ENCODE measurements at regions not wholly inside any gene's neighbourhood (a gene's known extent, or its start where the extent isn't known, plus 50 kb on each side); places are given as distances from the start of the nearest gene placed in this dataset.
"Not testable (repeated sequence)": the region's sequence is repeated elsewhere in the genome, so short reads cannot be mapped to it uniquely, and the experiment has no call there.

- no peak overlapping the region for H3K4me3 ChIP-seq (ENCODE audit: low read depth, low read length)
- TF ChIP-seq, protein P1, sequence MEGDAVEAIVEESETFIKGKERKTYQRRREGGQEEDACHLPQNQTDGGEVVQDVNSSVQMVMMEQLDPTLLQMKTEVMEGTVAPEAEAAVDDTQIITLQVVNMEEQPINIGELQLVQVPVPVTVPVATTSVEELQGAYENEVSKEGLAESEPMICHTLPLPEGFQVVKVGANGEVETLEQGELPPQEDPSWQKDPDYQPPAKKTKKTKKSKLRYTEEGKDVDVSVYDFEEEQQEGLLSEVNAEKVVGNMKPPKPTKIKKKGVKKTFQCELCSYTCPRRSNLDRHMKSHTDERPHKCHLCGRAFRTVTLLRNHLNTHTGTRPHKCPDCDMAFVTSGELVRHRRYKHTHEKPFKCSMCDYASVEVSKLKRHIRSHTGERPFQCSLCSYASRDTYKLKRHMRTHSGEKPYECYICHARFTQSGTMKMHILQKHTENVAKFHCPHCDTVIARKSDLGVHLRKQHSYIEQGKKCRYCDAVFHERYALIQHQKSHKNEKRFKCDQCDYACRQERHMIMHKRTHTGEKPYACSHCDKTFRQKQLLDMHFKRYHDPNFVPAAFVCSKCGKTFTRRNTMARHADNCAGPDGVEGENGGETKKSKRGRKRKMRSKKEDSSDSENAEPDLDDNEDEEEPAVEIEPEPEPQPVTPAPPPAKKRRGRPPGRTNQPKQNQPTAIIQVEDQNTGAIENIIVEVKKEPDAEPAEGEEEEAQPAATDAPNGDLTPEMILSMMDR (IDR thresholded peaks at IDR 0.05; ENCODE audit: insufficient read depth, low read depth, low read length, missing control alignments), result no peak
- no peak for DNase-seq (ENCODE audit: low read depth)
Observed at GRCh38 chr22:44645531-44645930, 56.5 kb upstream of the PRR5 start.

DNA sequence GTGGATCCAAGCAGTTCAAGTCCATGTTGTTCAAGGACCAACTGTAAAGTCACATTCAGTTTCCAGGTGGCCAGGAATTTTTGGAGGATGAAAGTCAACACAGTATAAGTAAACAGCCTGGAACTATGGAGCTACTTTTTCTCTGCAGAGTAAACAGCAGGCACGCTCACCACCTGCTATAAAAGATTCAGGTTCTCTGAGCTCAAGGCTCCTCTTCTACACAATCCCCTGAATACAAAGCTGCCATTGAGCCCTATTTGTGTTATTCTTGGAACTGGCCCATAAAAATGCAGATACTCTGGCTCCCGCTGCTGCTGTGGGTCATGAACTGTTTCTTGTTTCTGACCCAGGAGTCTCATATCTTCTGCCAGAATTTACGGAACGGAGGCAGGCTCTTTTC lies 56.9 kb upstream of the PRR5 start:
- no peak for DNase-seq (ENCODE audit: low read depth)
- TF ChIP-seq, protein P1 (IDR thresholded peaks at IDR 0.05; ENCODE audit: insufficient read depth, low read depth, low read length, missing control alignments), result no peak
- H3K4me3 ChIP-seq (ENCODE audit: low read depth, low read length), result no peak overlapping the region

GRCh38 chr22:44643526-44644101 lies 58.4 kb upstream of the PRR5 start:
- not testable (repeated sequence) for H3K4me3 ChIP-seq (ENCODE audit: low read depth, low read length); DNase-seq (ENCODE audit: low read depth)

DNA sequence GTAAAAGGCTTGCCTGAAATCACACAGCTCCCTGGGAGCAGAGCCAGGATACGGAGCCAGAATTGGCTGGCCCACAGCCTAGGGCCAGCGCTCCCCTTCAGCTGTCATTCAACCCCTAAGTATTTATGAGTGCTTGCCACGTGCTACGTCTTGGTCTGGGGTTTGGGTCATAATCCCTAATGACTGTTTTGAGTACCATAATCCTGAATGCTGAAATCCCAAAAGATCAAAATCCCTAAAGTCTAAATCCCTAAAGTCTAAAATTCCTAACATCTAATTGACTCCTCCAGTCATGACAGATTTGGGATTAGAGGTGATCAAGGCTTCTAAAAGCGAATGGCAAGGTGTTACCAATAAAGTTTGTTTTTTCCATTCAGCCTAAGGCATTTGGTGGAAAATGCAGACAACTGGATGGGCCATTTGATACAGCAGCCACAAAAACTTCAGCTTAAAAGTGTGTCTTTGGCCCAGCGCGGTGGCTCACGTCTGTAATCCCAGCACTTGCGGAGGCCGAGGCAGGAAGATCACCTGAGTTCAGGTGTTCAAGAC lies 59.8 kb upstream of the PRR5 start:
- TF ChIP-seq, protein P1 (IDR thresholded peaks at IDR 0.05; ENCODE audit: insufficient read depth, low read depth, low read length, missing control alignments), result no peak
- H3K4me3 ChIP-seq (ENCODE audit: low read depth, low read length), result no peak overlapping the region
- DNase-seq (ENCODE audit: low read depth), result no peak

- TF ChIP-seq, protein P1 (IDR thresholded peaks at IDR 0.05; ENCODE audit: insufficient read depth, low read depth, low read length, missing control alignments), result no peak
- H3K4me3 ChIP-seq (ENCODE audit: low read depth, low read length), result no peak overlapping the region
- no peak for DNase-seq (ENCODE audit: low read depth)
Observed at GRCh38 chr22:44640618-44641155, 61.3 kb upstream of the PRR5 start.

- no peak for DNase-seq (ENCODE audit: low read depth)
- H3K4me3 ChIP-seq (ENCODE audit: low read depth, low read length), result no peak overlapping the region
- TF ChIP-seq, protein P1 (IDR thresholded peaks at IDR 0.05; ENCODE audit: insufficient read depth, low read depth, low read length, missing control alignments), result no peak
Observed at GRCh38 chr22:44639891-44640617, 62.0 kb upstream of the PRR5 start.

- H3K4me3 ChIP-seq (ENCODE audit: low read depth, low read length), result no peak overlapping the region
Observed at GRCh38 chr22:44638971-44639760, 62.8 kb upstream of the PRR5 start.

DNA sequence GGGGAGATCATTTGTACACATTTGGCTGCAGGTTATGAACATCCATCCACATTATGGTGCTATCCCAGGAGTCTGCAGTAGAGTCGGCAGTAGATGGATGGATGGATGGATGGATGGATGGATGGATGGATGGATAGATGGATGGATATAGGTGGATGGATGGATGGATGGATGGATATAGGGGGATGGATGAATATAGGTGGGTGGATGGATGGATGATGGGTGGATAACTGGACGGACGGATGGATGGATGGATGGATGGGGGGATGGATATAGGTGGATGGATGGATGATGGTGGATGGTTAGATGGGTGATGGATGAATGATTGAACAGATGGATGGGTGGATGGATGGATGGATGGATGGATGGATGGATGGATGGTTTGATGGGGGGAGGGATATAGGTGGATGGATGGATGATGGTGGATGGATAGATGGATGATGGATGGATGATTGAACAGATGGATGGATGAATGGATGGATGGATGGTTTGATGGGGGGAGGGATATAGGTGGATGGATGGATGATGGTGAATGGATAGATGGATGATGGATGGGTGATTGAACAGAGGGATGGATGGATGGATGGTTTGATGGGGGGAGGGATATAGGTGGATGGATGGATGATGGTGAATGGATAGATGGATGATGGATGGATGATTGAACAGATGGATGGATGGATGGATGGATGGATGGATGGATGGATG lies 65.3 kb upstream of the PRR5 start:
- not testable (repeated sequence) for DNase-seq (ENCODE audit: low read depth)

More at GRCh38 chr22:44638971-44639760, 62.8 kb upstream of the PRR5 start:
- DNase-seq (ENCODE audit: low read depth), result no peak
- TF ChIP-seq, protein P1 (IDR thresholded peaks at IDR 0.05; ENCODE audit: insufficient read depth, low read depth, low read length, missing control alignments), result no peak

DNA sequence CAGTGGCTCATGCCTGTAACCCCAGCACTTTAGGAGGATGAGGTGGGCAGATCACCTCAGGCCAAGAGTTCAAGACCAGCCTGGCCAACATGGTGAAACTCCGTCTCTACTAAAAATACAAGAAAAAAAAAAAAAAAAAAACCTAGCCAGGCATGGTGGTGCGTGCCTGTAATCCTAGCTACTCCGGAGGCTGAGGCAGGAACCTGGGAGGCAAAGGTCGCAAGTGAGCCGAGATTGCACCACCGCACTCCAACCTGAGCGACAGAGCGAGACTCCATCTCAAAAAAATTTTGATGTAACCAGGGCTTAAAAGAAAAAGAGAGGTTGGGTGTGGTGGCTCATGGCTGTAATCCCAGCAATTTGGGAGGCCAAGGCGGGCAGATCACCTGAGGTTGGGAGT lies 66.4 kb upstream of the PRR5 start:
- not testable (repeated sequence) for DNase-seq (ENCODE audit: low read depth); H3K4me3 ChIP-seq (ENCODE audit: low read depth, low read length)

More for the DNA sequence above, 65.3 kb upstream of the PRR5 start:
- not testable (repeated sequence) for H3K4me3 ChIP-seq (ENCODE audit: low read depth, low read length)

Measured in GM12865 (cell line).